Naive thymus-derived CD8-positive, alpha-beta T cell (primary cell): ENCODE measurements at regions not wholly inside any gene's neighbourhood (a gene's known extent, or its start where the extent isn't known, plus 50 kb on each side); places are given as distances from the start of the nearest gene placed in this dataset.

ENCODE experiments used
- ATAC-seq, 2 donors: fragments of 150-1000 bp; cut with Tn5 transposase in 1 of 2; sonication (Bioruptor Pico), chemical (Tn5 transposase) in 1 of 2; 1 replicate in 1 of 2; 2 replicates in 1 of 2; pipeline ENCODE4 v1.10.0; 2021; ENCODE audit warnings: mild to moderate bottlenecking in 2 of 2, moderate library complexity in 2 of 2
- POLR2A ChIA-PET: fragments of 350-600 bp; sonication (Branson Sonifier 250); formaldehyde crosslinking; loops from one replicate; lab custom pipeline; 2021; ENCODE audit warnings: antibody characterized with exemption; lab: Charles Lee
- DNase-seq, 10 donors: peaks; one replicate each; pipeline versions ENCODE4 v3.0.0 to v3.0.0-alpha.2; 2020 to 2022
- H3K27ac Mint-ChIP-seq, 10 donors: one replicate each; pipeline ENCODE4 v1.8.0; 2020 to 2022; ENCODE audit warnings: mild to moderate bottlenecking in 10 of 10, mixed read lengths in 10 of 10, moderate library complexity in 4 of 10, inconsistent platforms in 1 of 10
- H3K27me3 Mint-ChIP-seq, 5 donors: one replicate each; pipeline ENCODE4 v1.8.0; 2021 to 2022; ENCODE audit warnings: mixed read lengths in 5 of 5
- H3K36me3 Mint-ChIP-seq, 3 donors: one replicate each; pipeline ENCODE4 v1.8.0; 2020 to 2022; ENCODE audit warnings: mixed read lengths in 3 of 3, mild to moderate bottlenecking in 2 of 3, inconsistent platforms in 1 of 3
- H3K4me1 Mint-ChIP-seq, 4 donors: one replicate each; pipeline ENCODE4 v1.8.0; 2021 to 2022; ENCODE audit warnings: mixed read lengths in 4 of 4
- H3K4me3 Mint-ChIP-seq, 10 donors: one replicate each; pipeline ENCODE4 v1.8.0; 2020 to 2022; ENCODE audit warnings: mild to moderate bottlenecking in 10 of 10, mixed read lengths in 10 of 10, moderate library complexity in 6 of 10, inconsistent platforms in 1 of 10
- H3K9me3 Mint-ChIP-seq, 9 donors: one replicate each; pipeline ENCODE4 v1.8.0; 2020 to 2022; ENCODE audit warnings: mixed read lengths in 9 of 9, mild to moderate bottlenecking in 3 of 9, inconsistent platforms in 1 of 9, moderate library complexity in 1 of 9

- DNase-seq (no peak), ATAC-seq (no peak)
- no peak overlapping the region for H3K4me3 Mint-ChIP-seq
- POLR2A ChIA-PET, result no interaction called here
- H3K4me1 Mint-ChIP-seq, result no peaks in the 10 kb centered on the region
- no peaks in the 10 kb centered on the region for H3K36me3 Mint-ChIP-seq
- H3K9me3 Mint-ChIP-seq, result peaks cover 0 to 13% (median 5%) of the 10 kb centered on the region in 9 donors
- H3K27me3 Mint-ChIP-seq, result no peaks in the 10 kb centered on the region
- no peak overlapping the region for H3K27ac Mint-ChIP-seq
These were observed 879.0 kb downstream of the LTN1 start for GRCh38 chr21:28113718-28114117.

DNA sequence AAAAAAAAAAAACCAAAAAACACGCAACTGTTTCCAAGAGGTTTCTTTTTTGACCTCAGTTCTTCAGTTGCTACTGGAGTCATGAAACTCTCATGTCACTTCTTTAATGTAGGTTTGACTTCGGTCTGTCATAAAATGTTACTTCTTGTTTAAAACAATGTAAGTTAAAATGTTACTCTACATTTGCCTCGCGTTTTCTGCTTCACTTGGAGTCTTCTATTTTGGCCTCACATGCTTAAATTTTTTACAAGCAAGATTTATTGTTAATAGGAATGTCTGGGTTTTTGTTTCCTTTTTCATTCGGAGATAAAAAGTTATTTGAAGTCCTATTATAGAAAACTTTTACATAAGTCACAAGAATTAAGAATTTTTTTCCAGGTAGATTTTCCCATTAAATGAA lies 880.2 kb downstream of the LTN1 start:
- Mint-ChIP-seq H3K27ac (no peak overlapping the region), H3K36me3 (no peaks in the 10 kb centered on the region), H3K4me1 (no peaks in the 10 kb centered on the region), H3K4me3 (no peak overlapping the region), H3K9me3 (peaks cover 0 to 8% (median 2%) of the 10 kb centered on the region in 9 donors), H3K27me3 (no peaks in the 10 kb centered on the region)
- POLR2A ChIA-PET, result no interaction called here
- DNase-seq (no peak), ATAC-seq (no peak)

- Mint-ChIP-seq H3K27ac (no peak overlapping the region), H3K27me3 (no peaks in the 10 kb centered on the region), H3K36me3 (no peaks in the 10 kb centered on the region), H3K4me1 (no peaks in the 10 kb centered on the region), H3K9me3 (peaks cover 0 to 8% (median 2%) of the 10 kb centered on the region in 9 donors), H3K4me3 (no peak overlapping the region)
- POLR2A ChIA-PET, result no interaction called here
- no peak for DNase-seq
- no peak for ATAC-seq
These were observed 881.5 kb downstream of the LTN1 start for GRCh38 chr21:28111151-28111619.

DNA sequence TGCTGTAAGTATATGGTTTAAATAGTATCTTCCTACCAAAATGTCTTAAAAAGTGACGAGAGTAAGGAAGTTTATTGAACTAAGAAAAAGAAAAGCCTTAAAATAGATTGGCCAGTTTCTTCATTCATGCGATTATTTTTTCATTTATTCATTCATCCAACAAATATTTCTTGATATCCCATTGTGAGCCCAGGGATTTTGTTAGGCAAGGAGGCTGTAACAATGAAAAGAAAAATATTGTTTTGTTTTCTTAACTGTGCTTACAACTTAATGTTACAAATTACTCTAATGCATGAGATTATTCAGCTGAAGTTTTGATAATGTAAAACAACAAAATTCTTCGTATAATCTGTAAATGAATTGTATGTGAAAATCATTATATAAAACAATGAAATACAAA lies 882.0 kb downstream of the LTN1 start:
- Mint-ChIP-seq H3K36me3 (no peaks in the 10 kb centered on the region), H3K4me1 (no peaks in the 10 kb centered on the region)
- POLR2A ChIA-PET, result no interaction called here

DNA sequence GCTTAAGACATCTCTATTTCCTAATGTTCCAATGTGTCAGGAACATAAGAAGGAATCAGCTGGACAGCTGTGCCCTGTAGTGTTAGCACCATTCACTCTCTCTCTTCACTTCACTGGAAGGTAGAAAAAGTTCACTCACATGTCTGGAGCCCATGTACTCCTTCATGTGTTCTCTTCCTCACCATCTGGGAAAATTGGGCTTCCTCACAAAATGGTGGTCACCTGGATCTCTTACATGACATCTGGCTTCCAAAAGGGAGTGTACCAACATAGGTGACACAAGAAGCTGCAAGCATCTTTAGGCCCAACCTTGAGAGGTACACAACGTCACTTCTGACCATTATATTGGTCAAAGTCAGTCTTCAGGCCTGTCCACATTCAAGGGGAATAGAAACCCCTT lies 882.6 kb downstream of the LTN1 start:
- H3K4me3 Mint-ChIP-seq, result no peak overlapping the region
- no peak for ATAC-seq
- H3K36me3 Mint-ChIP-seq, result no peaks in the 10 kb centered on the region
- H3K4me1 Mint-ChIP-seq, result no peaks in the 10 kb centered on the region
- H3K27me3 Mint-ChIP-seq, result no peaks in the 10 kb centered on the region
- peaks cover 0 to 8% (median 0%) of the 10 kb centered on the region in 9 donors for H3K9me3 Mint-ChIP-seq
- POLR2A ChIA-PET, result no interaction called here
- no peak for DNase-seq
- H3K27ac Mint-ChIP-seq, result no peak overlapping the region

More for the DNA sequence above, 882.0 kb downstream of the LTN1 start:
- Mint-ChIP-seq H3K4me3 (no peak overlapping the region), H3K27me3 (no peaks in the 10 kb centered on the region), H3K27ac (no peak overlapping the region), H3K9me3 (peaks cover 0 to 8% (median under 1%) of the 10 kb centered on the region in 9 donors)
- DNase-seq (no peak), ATAC-seq (no peak)

DNA sequence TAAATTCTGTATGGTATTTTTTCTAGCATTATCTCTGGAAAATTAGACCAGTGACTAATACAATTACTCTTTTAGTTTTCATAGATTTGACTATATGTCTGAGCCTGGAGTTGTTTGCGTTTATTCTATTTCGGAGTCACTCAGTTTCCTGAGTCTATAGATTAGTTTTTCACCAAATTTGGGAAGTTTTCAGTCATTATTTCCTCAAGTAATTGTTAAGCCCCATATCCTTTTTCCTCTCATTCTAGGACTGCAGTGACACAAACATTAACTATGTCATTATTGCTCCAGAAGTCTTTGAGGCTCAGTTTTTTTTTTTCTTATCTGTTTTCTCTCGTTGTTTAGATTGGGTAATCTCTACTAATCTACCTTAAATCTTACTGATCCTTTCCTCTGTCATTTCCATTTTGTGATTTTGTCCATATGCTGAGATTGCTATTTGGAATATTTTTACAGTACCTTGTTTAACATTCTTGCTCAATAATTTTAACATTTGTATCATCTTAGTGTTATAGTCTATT lies 886.2 kb downstream of the LTN1 start:
- H3K27me3 Mint-ChIP-seq, result peaks cover 0 to 1% (median 0%) of the 10 kb centered on the region in 5 donors
- no peaks in the 10 kb centered on the region for H3K36me3 Mint-ChIP-seq
- ATAC-seq, result no peak
- H3K4me3 Mint-ChIP-seq, result no peak overlapping the region
- peaks cover 0 to 8% (median 0%) of the 10 kb centered on the region in 9 donors for H3K9me3 Mint-ChIP-seq
- no peak overlapping the region for H3K27ac Mint-ChIP-seq
- POLR2A ChIA-PET, result no interaction called here
- no peak for DNase-seq
- H3K4me1 Mint-ChIP-seq, result no peaks in the 10 kb centered on the region

- no peaks in the 10 kb centered on the region for H3K36me3 Mint-ChIP-seq
- no peaks in the 10 kb centered on the region for H3K4me1 Mint-ChIP-seq
- POLR2A ChIA-PET, result no interaction called here
- ATAC-seq, result no peak
- no peak overlapping the region for H3K27ac Mint-ChIP-seq
- peaks cover 0 to 1% (median 0%) of the 10 kb centered on the region in 5 donors for H3K27me3 Mint-ChIP-seq
- peaks cover 0 to 5% (median 0%) of the 10 kb centered on the region in 9 donors for H3K9me3 Mint-ChIP-seq
- no peak for DNase-seq
- H3K4me3 Mint-ChIP-seq, result no peak overlapping the region
These were observed 888.3 kb downstream of the LTN1 start for GRCh38 chr21:28104346-28104745.

GRCh38 chr21:28100366-28100765 lies 892.3 kb downstream of the LTN1 start:
- Mint-ChIP-seq H3K27me3 (peaks cover 0 to 1% (median 0%) of the 10 kb centered on the region in 5 donors), H3K4me1 (no peaks in the 10 kb centered on the region), H3K36me3 (no peaks in the 10 kb centered on the region), H3K4me3 (no peak overlapping the region), H3K27ac (no peak overlapping the region), H3K9me3 (peaks cover 0 to 1% (median 0%) of the 10 kb centered on the region in 9 donors)
- DNase-seq (no peak), ATAC-seq (no peak)
- POLR2A ChIA-PET, result no interaction called here

DNA sequence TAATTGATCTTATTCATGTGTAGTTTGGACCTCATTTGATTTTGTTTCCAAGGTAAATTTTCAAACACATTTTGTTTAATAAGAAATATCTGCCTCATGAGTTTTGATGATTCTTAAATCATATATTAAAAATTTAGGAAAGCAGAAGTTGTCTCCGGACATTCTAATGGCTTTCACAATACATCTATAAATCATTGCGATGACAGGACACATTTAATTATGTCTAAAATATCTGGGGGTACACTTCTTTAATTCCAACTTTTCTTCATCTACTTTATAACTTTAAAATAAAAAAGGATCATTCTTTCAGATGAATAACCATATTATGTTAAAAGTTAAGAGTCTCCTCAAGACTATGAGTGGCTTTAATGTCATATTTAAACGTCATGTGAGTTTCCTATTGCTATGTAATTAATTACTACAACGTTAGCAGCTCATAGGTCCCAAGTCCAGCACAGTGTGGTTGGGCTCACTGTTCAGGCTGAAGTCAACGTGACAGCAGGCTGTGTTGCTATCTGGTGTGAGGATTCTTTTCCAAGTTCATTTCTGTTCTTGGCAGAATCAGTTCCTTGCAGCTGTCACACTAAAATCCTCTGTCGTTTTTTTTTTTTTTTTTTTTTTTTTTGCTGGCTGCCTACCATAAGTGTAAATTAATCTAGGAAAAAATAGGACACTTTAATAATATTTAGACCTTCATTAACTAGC lies 893.5 kb downstream of the LTN1 start:
- POLR2A ChIA-PET, result no interaction called here

GRCh38 chr21:28091466-28091865 lies 901.2 kb downstream of the LTN1 start:
- Mint-ChIP-seq H3K27ac (no peak overlapping the region), H3K9me3 (peaks cover 0 to 7% (median 0%) of the 10 kb centered on the region in 9 donors), H3K4me1 (no peaks in the 10 kb centered on the region), H3K27me3 (peaks cover 0 to 8% (median 0%) of the 10 kb centered on the region in 5 donors), H3K36me3 (no peaks in the 10 kb centered on the region), H3K4me3 (no peak overlapping the region)
- DNase-seq (no peak), ATAC-seq (no peak)
- POLR2A ChIA-PET, result no interaction called here

More for the DNA sequence above, 893.5 kb downstream of the LTN1 start:
- H3K9me3 Mint-ChIP-seq, result peaks cover 0 to 1% (median 0%) of the 10 kb centered on the region in 9 donors
- no peaks in the 10 kb centered on the region for H3K36me3 Mint-ChIP-seq
- no peak overlapping the region for H3K27ac Mint-ChIP-seq
- peaks cover 0 to 1% (median 0%) of the 10 kb centered on the region in 5 donors for H3K27me3 Mint-ChIP-seq
- no peak overlapping the region for H3K4me3 Mint-ChIP-seq
- no peak for ATAC-seq
- no peaks in the 10 kb centered on the region for H3K4me1 Mint-ChIP-seq
- DNase-seq, result no peak

DNA sequence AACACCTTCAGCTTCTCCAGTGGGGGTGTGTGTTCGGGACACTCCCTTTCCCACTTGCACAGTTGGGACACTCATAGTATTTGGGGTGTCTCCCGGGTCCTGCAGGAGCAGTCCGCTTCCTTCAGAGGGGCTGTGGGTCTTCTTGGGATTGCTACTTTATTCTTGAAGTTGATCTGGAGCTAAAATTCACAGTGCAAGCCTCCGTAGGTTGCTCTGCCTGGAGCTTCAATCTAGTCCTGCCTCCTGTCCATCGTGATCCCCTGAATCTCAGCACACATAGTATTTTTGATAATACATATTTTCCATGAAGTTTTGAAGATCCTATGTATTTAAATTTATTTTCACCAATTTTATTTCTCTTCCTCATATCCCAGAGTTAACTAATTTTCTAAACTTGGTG lies 902.1 kb downstream of the LTN1 start:
- no peaks in the 10 kb centered on the region for H3K4me1 Mint-ChIP-seq
- ATAC-seq, result no peak
- H3K4me3 Mint-ChIP-seq, result no peak overlapping the region
- POLR2A ChIA-PET, result no interaction called here
- H3K27ac Mint-ChIP-seq, result no peak overlapping the region
- peaks cover 0 to 10% (median 0%) of the 10 kb centered on the region in 9 donors for H3K9me3 Mint-ChIP-seq
- DNase-seq, result no peak
- H3K27me3 Mint-ChIP-seq, result peaks cover 0 to 8% (median 0%) of the 10 kb centered on the region in 5 donors
- H3K36me3 Mint-ChIP-seq, result no peaks in the 10 kb centered on the region

- ATAC-seq (no peak), DNase-seq (no peak)
- Mint-ChIP-seq H3K4me3 (no peak overlapping the region), H3K36me3 (no peaks in the 10 kb centered on the region), H3K27me3 (peaks cover 0 to 8% (median 0%) of the 10 kb centered on the region in 5 donors), H3K9me3 (peaks cover 0 to 10% (median 0%) of the 10 kb centered on the region in 9 donors), H3K4me1 (no peaks in the 10 kb centered on the region), H3K27ac (no peak overlapping the region)
- POLR2A ChIA-PET, result no interaction called here
These were observed 902.9 kb downstream of the LTN1 start for GRCh38 chr21:28089599-28090441.
